ENCODE measurements at regions not wholly inside any gene's neighbourhood (a gene's known extent, or its start where the extent isn't known, plus 50 kb on each side); places are given as distances from the start of the nearest gene placed in this dataset.

GRCh38 chr16:74024953-74025352 lies 271.7 kb upstream of the PSMD7 start:
- H3K4me3 ChIP-seq: no peak overlapping the region
- no peaks in the 10 kb centered on the region for H3K36me3 ChIP-seq
- intact Hi-C loops (cut with DNase I): no loop called here
- ATAC-seq (no peak), DNase-seq (no peak)
- H3K27ac ChIP-seq: no peak overlapping the region
- H3K27me3 ChIP-seq: no peaks in the 10 kb centered on the region
- no peak for TF ChIP-seq CTCF (IDR thresholded peaks at IDR 0.05)
- H3K9me3 ChIP-seq: no peaks in the 10 kb centered on the region
- H3K4me1 ChIP-seq: no peaks in the 10 kb centered on the region

GRCh38 chr16:74020095-74020670 lies 276.4 kb upstream of the PSMD7 start:
- Histone ChIP-seq H3K36me3 (no peaks in the 10 kb centered on the region), H3K27ac (no peak overlapping the region), H3K9me3 (no peaks in the 10 kb centered on the region), H3K27me3 (no peaks in the 10 kb centered on the region), H3K4me3 (no peak overlapping the region), H3K4me1 (no peaks in the 10 kb centered on the region)
- DNase-seq (no peak), ATAC-seq (no peak)
- TF ChIP-seq CTCF (IDR thresholded peaks at IDR 0.05): no peak
- intact Hi-C loops (cut with DNase I): no loop called here

- no peak overlapping the region for H3K4me3 ChIP-seq
- H3K36me3 ChIP-seq: no peaks in the 10 kb centered on the region
- intact Hi-C loops (cut with DNase I): no loop called here
- TF ChIP-seq CTCF (IDR thresholded peaks at IDR 0.05): no peak
- no peaks in the 10 kb centered on the region for H3K27me3 ChIP-seq
- H3K27ac ChIP-seq: no peak overlapping the region
- DNase-seq (no peak), ATAC-seq (no peak)
- H3K4me1 ChIP-seq: no peaks in the 10 kb centered on the region
- H3K9me3 ChIP-seq: no peaks in the 10 kb centered on the region
Observed at GRCh38 chr16:74019612-74020011, 277.0 kb upstream of the PSMD7 start.

- Histone ChIP-seq H3K9me3 (no peaks in the 10 kb centered on the region), H3K36me3 (no peaks in the 10 kb centered on the region), H3K4me1 (no peaks in the 10 kb centered on the region), H3K27me3 (no peaks in the 10 kb centered on the region), H3K27ac (no peak overlapping the region), H3K4me3 (no peak overlapping the region)
- intact Hi-C loops (cut with DNase I): no loop called here
- TF ChIP-seq CTCF (IDR thresholded peaks at IDR 0.05): no peak
- no peak for ATAC-seq
- no peak for DNase-seq
Observed at GRCh38 chr16:74015953-74016352, 280.7 kb upstream of the PSMD7 start.

- Histone ChIP-seq H3K27me3 (no peaks in the 10 kb centered on the region), H3K9me3 (no peaks in the 10 kb centered on the region), H3K4me1 (no peaks in the 10 kb centered on the region), H3K4me3 (no peak overlapping the region), H3K27ac (no peak overlapping the region), H3K36me3 (no peaks in the 10 kb centered on the region)
- DNase-seq (no peak), ATAC-seq (no peak)
- TF ChIP-seq CTCF (IDR thresholded peaks at IDR 0.05): no peak
- intact Hi-C loops (cut with DNase I): no loop called here
Observed at GRCh38 chr16:73998707-73999106, 297.9 kb upstream of the PSMD7 start.

GRCh38 chr16:73997971-73998370 lies 298.6 kb upstream of the PSMD7 start:
- DNase-seq (no peak), ATAC-seq (no peak)
- Histone ChIP-seq H3K36me3 (no peaks in the 10 kb centered on the region), H3K4me3 (no peak overlapping the region), H3K4me1 (no peaks in the 10 kb centered on the region), H3K27me3 (no peaks in the 10 kb centered on the region), H3K27ac (no peak overlapping the region), H3K9me3 (no peaks in the 10 kb centered on the region)
- no peak for TF ChIP-seq CTCF (IDR thresholded peaks at IDR 0.05)
- intact Hi-C loops (cut with DNase I): no loop called here
